SK-N-SH (cell line): ENCODE measurements at regions not wholly inside any gene's neighbourhood (a gene's known extent, or its start where the extent isn't known, plus 50 kb on each side); places are given as distances from the start of the nearest gene placed in this dataset.

Experiments used
- CTCF ChIA-PET: fragments of 300-600, 350-600 bp; formaldehyde crosslinking; extraction: SDS; loops from one replicate; lab custom pipeline; 2021; lab: Yijun Ruan, JAX
- POLR2A ChIA-PET: fragments of 350-600 bp; sonication (Branson Sonifier 250); formaldehyde crosslinking; extraction: SDS; loops from one replicate; lab custom pipeline; 2020; ENCODE audit warnings: antibody characterized with exemption, inconsistent platforms; lab: Yijun Ruan, JAX
- DNase-seq: peaks from one replicate; pipeline ENCODE4 v3.0.0; 2012
- H2AFZ ChIP-seq: fragments of 200-600 bp; sonication (generic); 2 replicates; pipeline ENCODE4 v1.8.1; 2016; ENCODE audit warnings: antibody characterized with exemption, mild to moderate bottlenecking, low read depth
- H3F3A ChIP-seq: fragments of 200-600 bp; sonication (generic); replicated peaks from 2 replicates; pipeline ENCODE3; 2016; ENCODE audit warnings: antibody characterized with exemption, mild to moderate bottlenecking; ENCODE audit not compliant: insufficient read depth
- H3K27ac ChIP-seq, 2 experiments: fragments of 200-500 bp in 1 of 2; fragments of 200-600 bp in 1 of 2; sonication (Bioruptor generic) in 1 of 2; sonication (generic), shearing (Covaris generic) in 1 of 2; 2 replicates each; pipeline versions ENCODE4 v1.5.1 to v1.6.1; 2014 to 2016; ENCODE audit warnings: low read depth in 2 of 2, inconsistent platforms in 1 of 2, low read length in 1 of 2, mild to moderate bottlenecking in 1 of 2, mixed read lengths in 1 of 2
- H3K27me3 ChIP-seq: fragments of 200-600 bp; sonication (generic), shearing (Covaris generic); 2 replicates; pipeline ENCODE4 v1.6.1; 2016; ENCODE audit warnings: mixed run types; ENCODE audit not compliant: insufficient read depth
- H3K36me3 ChIP-seq, 2 experiments: fragments of 200-500 bp in 1 of 2; fragments of 200-600 bp in 1 of 2; sonication (Bioruptor generic) in 1 of 2; sonication (generic) in 1 of 2; replicated peaks in 1 of 2; 2 replicates each; pipeline versions ENCODE3 to v1.5.1; 2014 to 2016; ENCODE audit warnings: low read length in 1 of 2, mild to moderate bottlenecking in 1 of 2; ENCODE audit not compliant: insufficient read depth in 2 of 2, control insufficient read depth in 1 of 2
- H3K4me1 ChIP-seq, 2 experiments: fragments of 200-500 bp in 1 of 2; fragments of 200-600 bp in 1 of 2; sonication (Bioruptor generic) in 1 of 2; sonication (generic), shearing (Covaris generic) in 1 of 2; 2 replicates each; pipeline versions ENCODE4 v1.5.1 to v1.6.1; 2014 to 2016; ENCODE audit warnings: low read depth in 1 of 2, low read length in 1 of 2, mixed run types in 1 of 2; ENCODE audit not compliant: insufficient read depth in 2 of 2, control insufficient read depth in 1 of 2
- H3K4me2 ChIP-seq: fragments of 200-600 bp; sonication (generic), shearing (Covaris generic); 2 replicates; pipeline ENCODE4 v1.6.1; 2017; ENCODE audit warnings: mixed run types
- H3K4me3 ChIP-seq, 2 experiments: fragments of 200-500 bp in 1 of 2; fragments of 200-600 bp in 1 of 2; sonication (Bioruptor generic) in 1 of 2; sonication (generic), shearing (Covaris generic) in 1 of 2; 2 replicates each; pipeline versions ENCODE4 v1.5.1 to v1.8.1; 2014 to 2016; ENCODE audit warnings: low read depth in 2 of 2, inconsistent platforms in 1 of 2, low read length in 1 of 2, mild to moderate bottlenecking in 1 of 2, mixed read lengths in 1 of 2, moderate library complexity in 1 of 2
- H3K79me2 ChIP-seq: fragments of 200-600 bp; sonication (generic); 2 replicates; pipeline ENCODE4 v1.8.1; 2017; ENCODE audit warnings: mild to moderate bottlenecking; ENCODE audit not compliant: insufficient read depth
- H3K9ac ChIP-seq: fragments of 200-600 bp; sonication (generic); 2 replicates; pipeline ENCODE4 v1.6.1; 2017; ENCODE audit warnings: mixed run types
- H3K9me2 ChIP-seq: fragments of 200-600 bp; sonication (generic); 2 replicates; pipeline ENCODE4 v1.6.1; 2017; ENCODE audit warnings: mixed run types
- H3K9me3 ChIP-seq: fragments of 200-600 bp; sonication (generic); 2 replicates; pipeline ENCODE4 v1.6.1; 2017; ENCODE audit warnings: mixed run types, mild to moderate bottlenecking, moderate library complexity
- H4K20me1 ChIP-seq: fragments of 200-600 bp; sonication (generic); 2 replicates; pipeline ENCODE4 v1.6.1; 2017; ENCODE audit warnings: mild to moderate bottlenecking, mixed run types; ENCODE audit not compliant: insufficient read depth
- ELF1 ChIP-seq: IDR thresholded peaks from 2 replicates; pipeline ENCODE4 v1.4.0; 2012
- EP300 ChIP-seq, 2 experiments: IDR thresholded peaks; 2 replicates each; pipeline versions ENCODE4 v1.4.0 to v1.6.1; 2012; ENCODE audit warnings: borderline replicate concordance in 1 of 2, low read depth in 1 of 2, low read length in 1 of 2
- FOXM1 ChIP-seq: IDR thresholded peaks from 2 replicates; pipeline ENCODE4 v1.4.0; 2012; ENCODE audit warnings: low read depth, mild to moderate bottlenecking
- GABPA ChIP-seq: IDR thresholded peaks from 2 replicates; pipeline ENCODE4 v1.4.0; 2012; ENCODE audit warnings: low read depth, mild to moderate bottlenecking
- GATA2 ChIP-seq: sonication (generic); formaldehyde crosslinking; IDR thresholded peaks from 2 replicates; pipeline ENCODE4 v1.5.0; 2020; ENCODE audit warnings: mild to moderate bottlenecking, missing genetic modification reagents
- JUND ChIP-seq: IDR thresholded peaks from 2 replicates; pipeline ENCODE4 v1.4.0; 2012
- POLR2AphosphoS5 ChIP-seq: IDR thresholded peaks from 2 replicates; pipeline ENCODE4 v1.6.1; 2012; ENCODE audit warnings: low read depth, low read length
- RFX5 ChIP-seq: IDR thresholded peaks from 2 replicates; pipeline ENCODE4 v1.6.1; 2012; ENCODE audit warnings: mild to moderate bottlenecking, improper control_type of control experiment, low read length
- SIN3A ChIP-seq: IDR thresholded peaks from 2 replicates; pipeline ENCODE4 v1.6.1; 2012; ENCODE audit warnings: low read depth, mild to moderate bottlenecking, low read length, moderate library complexity, borderline replicate concordance
- SMC3 ChIP-seq: IDR thresholded peaks from 2 replicates; pipeline ENCODE4 v1.6.1; 2012; ENCODE audit warnings: low read depth, low read length, improper control_type of control experiment
- TAF1 ChIP-seq: IDR thresholded peaks from 2 replicates; pipeline ENCODE4 v1.6.1; 2012; ENCODE audit warnings: low read depth, mild to moderate bottlenecking, low read length, moderate library complexity, borderline replicate concordance
- TCF12 ChIP-seq: IDR thresholded peaks from 2 replicates; pipeline ENCODE4 v1.4.0; 2012
- YY1 ChIP-seq: IDR thresholded peaks from 2 replicates; pipeline ENCODE4 v1.4.0; 2012; ENCODE audit warnings: low read depth, mild to moderate bottlenecking
- WGBS: methylation state at CpG from one replicate; pipeline ENCODE4 v1.1.6; 2017; ENCODE audit warnings: low lambda C conversion rate; 5-methylcytosine and 5-hydroxymethylcytosine counted together
- TF ChIP-seq, protein P1 (sequence below): IDR thresholded peaks from 2 replicates; pipeline ENCODE4; 2012
- TF ChIP-seq, protein P2 (sequence below): IDR thresholded peaks from 2 replicates; pipeline ENCODE4 v1.6.1; 2012; ENCODE audit warnings: mild to moderate bottlenecking, low read depth, low read length, moderate library complexity
- TF ChIP-seq, protein P3 (sequence below): IDR thresholded peaks from 2 replicates; pipeline ENCODE4 v1.4.0; 2012; ENCODE audit warnings: low read depth

DNA sequence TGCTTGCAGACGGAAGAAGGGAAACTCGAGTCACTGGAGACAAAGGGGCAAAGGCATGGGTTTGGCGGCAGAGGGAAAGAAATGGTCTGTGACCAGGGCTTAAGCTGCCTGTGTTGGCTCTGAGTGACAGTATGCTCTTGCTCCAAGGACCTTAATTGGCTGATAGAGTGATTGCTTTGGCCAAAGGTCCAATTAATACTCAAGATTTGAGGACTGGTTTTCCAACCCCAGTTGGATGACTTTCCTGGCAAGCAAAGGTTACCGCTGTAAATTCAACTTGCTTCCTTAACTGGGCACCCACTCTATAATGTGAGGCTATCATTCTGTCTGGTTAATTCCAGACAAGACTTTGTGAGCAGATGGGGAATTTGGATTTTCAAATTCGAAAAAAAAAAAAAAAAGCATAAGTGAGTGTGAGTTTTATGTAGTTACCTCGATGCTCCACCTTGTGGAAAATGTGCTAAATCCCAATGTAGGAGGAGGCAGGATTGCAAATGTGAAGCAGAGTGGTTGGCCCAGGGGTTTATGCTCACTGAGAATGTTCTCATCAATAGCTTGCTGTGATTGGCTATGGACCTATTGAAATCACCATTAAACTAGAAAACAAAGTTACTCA is 150.7 kb upstream of the GMDS start:
- no peaks in the 10 kb centered on the region for H3K79me2 ChIP-seq
- TF ChIP-seq FOXM1 (no peak), YY1 (no peak), RFX5 (no peak), GATA2 (CRISPR knock-in tag) (no peak), ELF1 (no peak), SIN3A (no peak), EP300 (IDR thresholded peaks at IDR 0.05; ENCODE audit: borderline replicate concordance in 1 of 2, low read depth in 1 of 2, low read length in 1 of 2) (no peak), SMC3 (no peak), GABPA (no peak), TCF12 (no peak), TAF1 (no peak), JUND (no peak), POLR2AphosphoS5 (no peak)
- TF ChIP-seq, protein P1, sequence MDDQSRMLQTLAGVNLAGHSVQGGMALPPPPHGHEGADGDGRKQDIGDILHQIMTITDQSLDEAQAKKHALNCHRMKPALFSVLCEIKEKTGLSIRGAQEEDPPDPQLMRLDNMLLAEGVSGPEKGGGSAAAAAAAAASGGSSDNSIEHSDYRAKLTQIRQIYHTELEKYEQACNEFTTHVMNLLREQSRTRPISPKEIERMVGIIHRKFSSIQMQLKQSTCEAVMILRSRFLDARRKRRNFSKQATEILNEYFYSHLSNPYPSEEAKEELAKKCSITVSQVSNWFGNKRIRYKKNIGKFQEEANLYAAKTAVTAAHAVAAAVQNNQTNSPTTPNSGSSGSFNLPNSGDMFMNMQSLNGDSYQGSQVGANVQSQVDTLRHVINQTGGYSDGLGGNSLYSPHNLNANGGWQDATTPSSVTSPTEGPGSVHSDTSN: no peak
- TF ChIP-seq, protein P2, sequence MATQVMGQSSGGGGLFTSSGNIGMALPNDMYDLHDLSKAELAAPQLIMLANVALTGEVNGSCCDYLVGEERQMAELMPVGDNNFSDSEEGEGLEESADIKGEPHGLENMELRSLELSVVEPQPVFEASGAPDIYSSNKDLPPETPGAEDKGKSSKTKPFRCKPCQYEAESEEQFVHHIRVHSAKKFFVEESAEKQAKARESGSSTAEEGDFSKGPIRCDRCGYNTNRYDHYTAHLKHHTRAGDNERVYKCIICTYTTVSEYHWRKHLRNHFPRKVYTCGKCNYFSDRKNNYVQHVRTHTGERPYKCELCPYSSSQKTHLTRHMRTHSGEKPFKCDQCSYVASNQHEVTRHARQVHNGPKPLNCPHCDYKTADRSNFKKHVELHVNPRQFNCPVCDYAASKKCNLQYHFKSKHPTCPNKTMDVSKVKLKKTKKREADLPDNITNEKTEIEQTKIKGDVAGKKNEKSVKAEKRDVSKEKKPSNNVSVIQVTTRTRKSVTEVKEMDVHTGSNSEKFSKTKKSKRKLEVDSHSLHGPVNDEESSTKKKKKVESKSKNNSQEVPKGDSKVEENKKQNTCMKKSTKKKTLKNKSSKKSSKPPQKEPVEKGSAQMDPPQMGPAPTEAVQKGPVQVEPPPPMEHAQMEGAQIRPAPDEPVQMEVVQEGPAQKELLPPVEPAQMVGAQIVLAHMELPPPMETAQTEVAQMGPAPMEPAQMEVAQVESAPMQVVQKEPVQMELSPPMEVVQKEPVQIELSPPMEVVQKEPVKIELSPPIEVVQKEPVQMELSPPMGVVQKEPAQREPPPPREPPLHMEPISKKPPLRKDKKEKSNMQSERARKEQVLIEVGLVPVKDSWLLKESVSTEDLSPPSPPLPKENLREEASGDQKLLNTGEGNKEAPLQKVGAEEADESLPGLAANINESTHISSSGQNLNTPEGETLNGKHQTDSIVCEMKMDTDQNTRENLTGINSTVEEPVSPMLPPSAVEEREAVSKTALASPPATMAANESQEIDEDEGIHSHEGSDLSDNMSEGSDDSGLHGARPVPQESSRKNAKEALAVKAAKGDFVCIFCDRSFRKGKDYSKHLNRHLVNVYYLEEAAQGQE: no peak
- TF ChIP-seq, protein P3, sequence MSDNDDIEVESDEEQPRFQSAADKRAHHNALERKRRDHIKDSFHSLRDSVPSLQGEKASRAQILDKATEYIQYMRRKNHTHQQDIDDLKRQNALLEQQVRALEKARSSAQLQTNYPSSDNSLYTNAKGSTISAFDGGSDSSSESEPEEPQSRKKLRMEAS: no peak
- TF ChIP-seq, all 33 proteins: peak for 0
- H3K36me3 ChIP-seq: no peaks in the 10 kb centered on the region
- no peaks in the 10 kb centered on the region for H3K27me3 ChIP-seq
- peaks cover 0 to 3% of the 10 kb centered on the region in 2 experiments; a peak in 1 of 4 replicates for H3K4me1 ChIP-seq
- DNase-seq: no peak
- H3K27ac ChIP-seq: no peak overlapping the region
- ChIA-PET CTCF (interaction anchor here (1.1 to 1.8 kb wide), 2 partner anchors 42 to 239 kb away, joined by 3 to 5 read pairs; no protein-coding TSS in a partner anchor), POLR2A (no interaction called here)
- H3K9me3 ChIP-seq: no peaks in the 10 kb centered on the region
- no peaks in the 10 kb centered on the region for H4K20me1 ChIP-seq
- no peak overlapping the region for H3K4me3 ChIP-seq
- no peaks in the 10 kb centered on the region for H3K9me2 ChIP-seq
- no peak overlapping the region for H3K4me2 ChIP-seq
- H3F3A ChIP-seq: no peaks in the 10 kb centered on the region
- 37% methylated on average over 6 of the region's 6 CpGs for WGBS
- no peak overlapping the region for H3K9ac ChIP-seq
- H2AFZ ChIP-seq: no peak overlapping the region
